Naive thymus-derived CD8-positive, alpha-beta T cell (primary cell): ENCODE measurements at regions not wholly inside any gene's neighbourhood (a gene's known extent, or its start where the extent isn't known, plus 50 kb on each side); places are given as distances from the start of the nearest gene placed in this dataset.
"Not testable (repeated sequence)": the region's sequence is repeated elsewhere in the genome, so short reads cannot be mapped to it uniquely, and the experiment has no call there.

Source experiments
- ATAC-seq, 2 donors: fragments of 150-1000 bp; cut with Tn5 transposase in 1 of 2; sonication (Bioruptor Pico), chemical (Tn5 transposase) in 1 of 2; 1 replicate in 1 of 2; 2 replicates in 1 of 2; pipeline ENCODE4 v1.10.0; 2021; ENCODE audit warnings: mild to moderate bottlenecking in 2 of 2, moderate library complexity in 2 of 2
- POLR2A ChIA-PET: fragments of 350-600 bp; sonication (Branson Sonifier 250); formaldehyde crosslinking; loops from one replicate; lab custom pipeline; 2021; ENCODE audit warnings: antibody characterized with exemption; lab: Charles Lee
- DNase-seq, 10 donors: peaks; one replicate each; pipeline versions ENCODE4 v3.0.0 to v3.0.0-alpha.2; 2020 to 2022
- H3K27ac Mint-ChIP-seq, 10 donors: one replicate each; pipeline ENCODE4 v1.8.0; 2020 to 2022; ENCODE audit warnings: mild to moderate bottlenecking in 10 of 10, mixed read lengths in 10 of 10, moderate library complexity in 4 of 10, inconsistent platforms in 1 of 10
- H3K27me3 Mint-ChIP-seq, 5 donors: one replicate each; pipeline ENCODE4 v1.8.0; 2021 to 2022; ENCODE audit warnings: mixed read lengths in 5 of 5
- H3K36me3 Mint-ChIP-seq, 3 donors: one replicate each; pipeline ENCODE4 v1.8.0; 2020 to 2022; ENCODE audit warnings: mixed read lengths in 3 of 3, mild to moderate bottlenecking in 2 of 3, inconsistent platforms in 1 of 3
- H3K4me1 Mint-ChIP-seq, 4 donors: one replicate each; pipeline ENCODE4 v1.8.0; 2021 to 2022; ENCODE audit warnings: mixed read lengths in 4 of 4
- H3K4me3 Mint-ChIP-seq, 10 donors: one replicate each; pipeline ENCODE4 v1.8.0; 2020 to 2022; ENCODE audit warnings: mild to moderate bottlenecking in 10 of 10, mixed read lengths in 10 of 10, moderate library complexity in 6 of 10, inconsistent platforms in 1 of 10
- H3K9me3 Mint-ChIP-seq, 9 donors: one replicate each; pipeline ENCODE4 v1.8.0; 2020 to 2022; ENCODE audit warnings: mixed read lengths in 9 of 9, mild to moderate bottlenecking in 3 of 9, inconsistent platforms in 1 of 9, moderate library complexity in 1 of 9

DNA sequence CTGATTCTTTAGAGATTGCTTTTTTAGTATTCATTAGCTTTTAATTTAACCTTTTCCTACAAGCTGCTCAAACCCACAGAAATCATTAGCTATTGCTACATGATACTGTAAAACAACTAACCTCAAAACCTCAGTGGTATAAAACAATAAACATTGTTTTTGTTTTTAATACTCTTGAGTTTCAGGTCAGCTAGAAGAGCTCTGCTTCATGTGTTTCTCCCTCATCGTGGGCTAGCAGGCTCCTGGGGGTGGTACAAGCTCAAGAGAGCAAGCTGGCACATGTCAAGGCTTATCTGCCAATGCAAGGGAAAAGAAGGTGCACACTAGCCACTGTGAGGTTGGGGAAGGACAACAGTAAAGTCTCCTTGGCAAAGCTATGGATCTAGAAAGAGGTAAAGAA is 232.9 kb upstream of the PHF14 start:
- peaks cover 3 to 33% (median 8%) of the 10 kb centered on the region in 5 donors for H3K27me3 Mint-ChIP-seq
- POLR2A ChIA-PET = no interaction called here
- peaks cover 0 to 32% (median 12%) of the 10 kb centered on the region in 9 donors for H3K9me3 Mint-ChIP-seq
- H3K4me3 Mint-ChIP-seq = no peak overlapping the region
- peaks cover 0 to 2% (median 0%) of the 10 kb centered on the region in 3 donors for H3K36me3 Mint-ChIP-seq
- H3K27ac Mint-ChIP-seq = no peak overlapping the region
- DNase-seq (no peak), ATAC-seq (no peak)
- H3K4me1 Mint-ChIP-seq = no peaks in the 10 kb centered on the region

DNA sequence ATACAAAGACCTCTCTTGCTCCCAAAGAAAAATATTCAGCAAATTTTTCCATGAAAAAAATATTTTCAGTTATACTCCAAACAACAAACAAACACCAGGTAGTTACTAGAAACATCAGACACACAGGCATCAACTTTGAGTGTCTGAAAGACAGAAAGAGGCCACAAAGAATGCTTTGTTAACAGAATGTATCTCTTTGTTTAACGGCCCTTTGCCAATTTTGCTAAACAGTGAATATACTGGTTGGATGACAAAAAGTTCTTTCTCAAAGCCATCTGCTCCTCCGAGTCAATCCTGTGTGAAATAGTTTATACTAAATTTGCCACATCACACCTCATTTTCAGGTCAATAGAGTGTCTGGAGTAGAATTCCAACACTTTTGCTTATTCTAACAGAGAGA is 216.7 kb upstream of the PHF14 start:
- no peak overlapping the region for H3K4me3 Mint-ChIP-seq
- no peak for DNase-seq
- ATAC-seq = no peak
- peaks cover 0 to 11% (median 0%) of the 10 kb centered on the region in 3 donors for H3K36me3 Mint-ChIP-seq
- no peaks in the 10 kb centered on the region for H3K4me1 Mint-ChIP-seq
- H3K27ac Mint-ChIP-seq = no peak overlapping the region
- POLR2A ChIA-PET = no interaction called here
- peaks cover 9 to 46% (median 27%) of the 10 kb centered on the region in 9 donors for H3K9me3 Mint-ChIP-seq
- H3K27me3 Mint-ChIP-seq = no peaks in the 10 kb centered on the region

DNA sequence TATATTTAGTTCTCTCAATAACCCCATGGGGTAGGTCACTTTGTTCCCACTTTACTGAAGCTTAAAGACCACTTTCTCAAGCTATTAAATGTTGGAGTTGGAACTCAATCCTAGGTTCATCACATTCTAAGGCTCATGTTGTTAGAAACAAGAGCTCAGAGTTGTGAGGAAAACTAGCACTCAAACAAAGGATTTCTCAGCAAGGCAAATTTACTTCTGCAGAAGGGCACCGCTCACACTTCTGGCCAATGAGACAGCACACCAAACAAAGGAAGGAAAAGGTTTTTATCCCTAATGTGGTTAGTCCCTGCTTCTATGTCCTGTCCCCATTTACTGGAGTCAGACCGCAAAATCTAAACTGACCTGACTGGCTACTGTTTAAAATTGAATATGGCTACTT is 214.6 kb upstream of the PHF14 start:
- Mint-ChIP-seq H3K27ac (no peak overlapping the region), H3K36me3 (peaks cover 0 to 11% (median 0%) of the 10 kb centered on the region in 3 donors), H3K9me3 (peaks cover 8 to 45% (median 24%) of the 10 kb centered on the region in 9 donors), H3K4me1 (no peaks in the 10 kb centered on the region), H3K4me3 (no peak overlapping the region), H3K27me3 (no peaks in the 10 kb centered on the region)
- POLR2A ChIA-PET = no interaction called here
- DNase-seq (no peak), ATAC-seq (no peak)

DNA sequence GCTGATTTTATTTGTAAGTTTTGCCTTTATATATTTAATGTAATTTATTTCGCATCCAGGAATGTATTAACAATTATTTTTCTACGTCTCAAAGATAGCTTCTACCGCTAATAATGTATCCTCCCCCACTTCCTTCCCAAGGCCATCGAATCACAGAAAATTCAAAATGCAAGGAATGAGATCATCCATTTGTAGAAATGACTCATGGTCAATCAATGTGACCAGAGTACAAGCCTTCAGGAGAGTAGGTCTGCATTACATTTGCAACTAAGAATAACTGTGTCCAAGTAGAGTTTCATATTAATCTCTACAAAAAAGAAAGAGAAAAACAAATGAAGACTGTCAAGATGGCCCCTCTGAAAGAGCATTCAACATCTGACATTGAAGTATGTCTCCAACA is 205.9 kb upstream of the PHF14 start:
- no peaks in the 10 kb centered on the region for H3K4me1 Mint-ChIP-seq
- DNase-seq (no peak), ATAC-seq (no peak)
- POLR2A ChIA-PET = no interaction called here
- peaks cover 0 to 10% (median 2%) of the 10 kb centered on the region in 5 donors for H3K27me3 Mint-ChIP-seq
- H3K4me3 Mint-ChIP-seq = no peak overlapping the region
- H3K9me3 Mint-ChIP-seq = peaks cover 0 to 3% (median 0%) of the 10 kb centered on the region in 9 donors
- no peaks in the 10 kb centered on the region for H3K36me3 Mint-ChIP-seq
- H3K27ac Mint-ChIP-seq = no peak overlapping the region

DNA sequence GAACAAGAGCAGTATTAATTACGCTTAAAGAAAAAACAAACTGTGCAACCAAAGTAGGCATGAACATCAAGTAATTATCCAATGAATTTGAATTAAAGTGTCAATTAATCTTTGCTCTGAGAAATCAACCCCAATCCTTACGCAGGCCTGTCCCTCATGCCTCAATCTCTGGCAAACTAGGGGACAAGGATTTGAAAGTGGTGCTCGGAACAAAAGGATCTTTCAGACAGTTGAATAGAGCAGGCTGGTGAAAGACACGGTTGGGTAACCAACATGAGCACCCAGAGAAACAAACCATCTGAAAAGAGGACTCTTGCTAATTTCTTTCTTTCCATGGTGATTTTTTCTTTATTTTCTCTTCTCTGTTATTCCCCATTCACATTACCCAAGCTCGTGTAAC is 203.5 kb upstream of the PHF14 start:
- no peak for ATAC-seq
- Mint-ChIP-seq H3K4me3 (no peak overlapping the region), H3K4me1 (no peaks in the 10 kb centered on the region), H3K27me3 (peaks cover 0 to 10% (median 2%) of the 10 kb centered on the region in 5 donors), H3K27ac (no peak overlapping the region), H3K9me3 (peaks cover 0 to 3% (median 0%) of the 10 kb centered on the region in 9 donors), H3K36me3 (no peaks in the 10 kb centered on the region)
- no peak for DNase-seq
- POLR2A ChIA-PET = no interaction called here

DNA sequence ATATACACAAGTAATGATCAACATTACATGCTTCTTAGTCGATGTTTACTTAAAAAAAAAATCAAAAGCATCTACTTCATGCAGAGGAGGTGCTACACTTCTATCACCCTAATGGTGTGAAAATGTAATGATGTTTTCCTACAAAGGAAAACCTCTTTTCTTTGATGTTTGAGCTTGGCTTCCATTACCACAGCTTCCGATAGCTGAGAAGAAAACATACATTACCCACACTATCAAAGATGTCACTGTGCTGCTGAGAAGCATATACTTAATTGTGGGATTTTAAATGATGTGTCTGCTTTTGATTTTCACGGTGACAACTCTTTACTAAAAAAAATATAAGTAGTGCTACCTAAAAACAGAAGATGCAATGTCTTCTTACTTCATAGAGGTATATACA is 200.2 kb upstream of the PHF14 start:
- no peak for DNase-seq
- POLR2A ChIA-PET = no interaction called here
- Mint-ChIP-seq H3K27me3 (peaks cover 0 to 1% (median 0%) of the 10 kb centered on the region in 5 donors), H3K9me3 (peaks cover 0 to under 1% (median 0%) of the 10 kb centered on the region in 9 donors), H3K4me3 (no peak overlapping the region), H3K4me1 (no peaks in the 10 kb centered on the region), H3K27ac (no peak overlapping the region), H3K36me3 (no peaks in the 10 kb centered on the region)
- no peak for ATAC-seq

DNA sequence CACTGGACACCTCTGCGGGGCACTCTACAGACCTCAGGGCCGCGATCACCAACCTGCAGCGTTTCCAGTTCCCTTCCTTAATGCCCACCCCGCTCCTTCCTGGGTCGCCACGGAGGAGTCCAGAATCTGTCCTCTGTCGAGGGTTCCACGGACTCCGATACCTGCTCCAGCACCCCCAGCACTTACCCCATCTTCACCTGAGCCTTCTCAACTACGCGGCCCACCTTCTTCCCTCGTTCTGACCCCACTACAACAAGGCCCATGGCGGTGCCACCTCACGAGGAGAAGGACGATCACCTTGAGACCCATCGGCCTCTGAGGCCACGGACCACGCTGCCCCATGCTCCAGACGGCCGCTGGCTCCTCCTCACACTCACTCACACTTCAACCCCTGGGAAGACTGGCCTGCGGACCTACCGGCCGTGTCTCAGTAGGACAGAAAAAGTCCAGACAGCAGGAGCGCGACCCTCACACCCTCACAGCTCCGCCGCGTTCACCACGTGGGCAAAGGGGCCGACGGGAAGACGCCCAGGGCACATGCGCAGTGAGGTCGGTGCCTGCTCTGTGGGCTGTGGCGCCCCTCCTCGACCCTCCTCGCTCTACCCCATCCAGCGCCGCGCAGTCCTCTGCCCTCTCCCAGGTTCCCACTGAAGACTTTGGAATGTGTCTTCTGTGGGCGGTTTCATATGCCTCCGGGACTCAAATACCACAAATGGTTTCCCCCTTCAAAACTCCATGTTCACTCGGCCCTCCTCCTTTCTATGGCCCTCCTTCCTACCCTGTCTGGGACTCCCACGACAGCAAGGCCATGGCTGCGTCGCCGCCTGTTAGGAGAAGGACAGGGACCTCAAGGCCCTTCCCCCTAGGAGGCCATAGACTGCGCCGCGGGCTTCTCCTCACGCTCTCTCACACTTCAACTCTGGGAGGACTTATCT is 193.9 kb upstream of the PHF14 start:
- no peak for DNase-seq
- POLR2A ChIA-PET = no interaction called here

DNA sequence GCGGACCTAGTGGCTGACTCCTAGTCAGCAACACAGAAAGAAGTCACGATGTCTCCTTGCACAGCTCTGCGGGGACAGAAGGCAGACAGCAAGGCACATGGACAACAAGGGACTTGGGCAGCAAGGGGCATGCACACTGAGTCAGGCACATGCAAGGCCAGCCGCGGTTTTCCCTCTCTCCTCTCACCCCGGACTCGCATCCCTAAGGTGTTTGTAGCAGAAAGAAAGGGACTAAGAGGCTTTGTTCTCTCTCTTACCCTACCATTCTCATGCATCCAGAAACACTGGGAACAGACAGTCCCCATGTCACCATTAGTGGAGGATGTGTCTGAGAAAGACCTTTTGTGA is 193.3 kb upstream of the PHF14 start:
- H3K4me3 Mint-ChIP-seq = no peak overlapping the region
- no peaks in the 10 kb centered on the region for H3K36me3 Mint-ChIP-seq
- peaks cover 0 to 10% (median 0%) of the 10 kb centered on the region in 5 donors for H3K27me3 Mint-ChIP-seq
- H3K9me3 Mint-ChIP-seq = peaks cover 0 to 13% (median 0%) of the 10 kb centered on the region in 9 donors
- no peak for DNase-seq
- H3K27ac Mint-ChIP-seq = no peak overlapping the region
- H3K4me1 Mint-ChIP-seq = peaks cover 0 to 3% (median 0%) of the 10 kb centered on the region in 4 donors
- no peak for ATAC-seq
- POLR2A ChIA-PET = no interaction called here

More for the DNA sequence above, 193.9 kb upstream of the PHF14 start:
- no peak for ATAC-seq
- Mint-ChIP-seq H3K27ac (no peak overlapping the region), H3K9me3 (peaks cover 0 to 13% (median 0%) of the 10 kb centered on the region in 9 donors), H3K4me3 (no peak overlapping the region), H3K4me1 (peaks cover 0 to 3% (median 0%) of the 10 kb centered on the region in 4 donors), H3K36me3 (no peaks in the 10 kb centered on the region), H3K27me3 (peaks cover 0 to 10% (median 0%) of the 10 kb centered on the region in 5 donors)

DNA sequence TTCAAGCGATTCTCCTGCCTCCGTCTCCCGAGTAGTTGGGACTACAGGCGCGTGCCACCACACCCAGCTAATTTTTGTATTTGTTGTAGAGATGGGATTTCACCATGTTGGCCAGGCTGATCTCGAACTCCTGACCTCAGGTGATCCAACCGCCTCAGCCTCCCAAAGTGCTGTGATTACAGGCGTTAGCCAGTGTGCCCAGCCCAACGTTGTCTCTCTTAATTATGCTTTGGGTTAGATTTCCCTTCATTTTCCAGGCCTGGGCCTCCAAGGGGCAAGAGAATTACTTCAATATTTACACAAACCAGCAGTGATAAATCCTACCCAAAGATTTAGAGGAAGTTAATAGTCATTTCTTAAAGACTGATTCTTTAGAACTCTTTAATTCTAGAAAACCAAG is 186.7 kb upstream of the PHF14 start:
- H3K27ac Mint-ChIP-seq, H3K36me3 Mint-ChIP-seq, H3K9me3 Mint-ChIP-seq, H3K4me1 Mint-ChIP-seq, H3K4me3 Mint-ChIP-seq, ATAC-seq, H3K27me3 Mint-ChIP-seq, DNase-seq, POLR2A ChIA-PET: not testable (repeated sequence)

DNA sequence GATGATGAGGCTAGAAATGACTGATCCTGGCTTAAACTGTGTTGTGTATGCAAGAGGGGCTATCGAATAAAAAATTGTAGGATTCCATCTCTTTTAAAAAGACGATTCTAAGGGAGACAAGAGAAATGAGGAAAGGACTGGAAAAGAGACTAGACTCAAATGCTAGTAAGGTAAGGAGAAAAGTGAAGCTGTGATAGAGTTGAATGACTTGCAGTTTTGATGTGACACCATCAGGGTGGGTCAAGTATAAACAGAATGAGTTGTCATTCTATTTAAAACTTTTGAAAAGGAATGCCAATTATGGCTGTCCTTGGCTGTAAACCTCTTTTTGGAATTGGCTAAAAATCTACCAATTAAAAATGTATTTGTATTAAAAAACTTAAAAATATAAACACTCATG is 184.5 kb upstream of the PHF14 start:
- DNase-seq = no peak
- no peaks in the 10 kb centered on the region for H3K36me3 Mint-ChIP-seq
- POLR2A ChIA-PET = no interaction called here
- H3K27ac Mint-ChIP-seq = no peak overlapping the region
- no peak overlapping the region for H3K4me3 Mint-ChIP-seq
- H3K9me3 Mint-ChIP-seq = peaks cover 0 to 2% (median 0%) of the 10 kb centered on the region in 9 donors
- H3K27me3 Mint-ChIP-seq = peaks cover 0 to 4% (median 0%) of the 10 kb centered on the region in 5 donors
- no peaks in the 10 kb centered on the region for H3K4me1 Mint-ChIP-seq
- no peak for ATAC-seq

DNA sequence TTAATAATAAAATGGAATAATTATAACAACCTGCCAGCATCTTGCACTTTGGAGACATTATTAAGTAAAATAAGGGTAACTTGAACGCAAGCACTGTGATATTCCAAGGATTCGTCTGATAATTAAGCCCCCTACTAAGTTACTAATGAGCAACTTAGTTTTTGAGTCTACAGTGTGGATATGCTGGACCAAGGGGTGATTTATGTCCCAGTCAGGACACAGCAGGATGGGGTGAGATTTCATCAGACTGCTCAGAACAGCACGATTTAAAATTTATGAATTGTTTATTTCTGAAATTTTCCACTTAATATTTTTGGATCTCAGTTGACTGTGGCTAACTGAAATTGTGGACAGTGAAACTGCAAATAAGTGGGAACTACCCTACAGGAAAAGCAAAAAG is 182.8 kb upstream of the PHF14 start:
- H3K4me3 Mint-ChIP-seq = no peak overlapping the region
- no peaks in the 10 kb centered on the region for H3K4me1 Mint-ChIP-seq
- H3K27ac Mint-ChIP-seq = no peak overlapping the region
- no peaks in the 10 kb centered on the region for H3K36me3 Mint-ChIP-seq
- H3K9me3 Mint-ChIP-seq = peaks cover 0 to 3% (median 0%) of the 10 kb centered on the region in 9 donors
- POLR2A ChIA-PET = no interaction called here
- no peak for ATAC-seq
- no peak for DNase-seq
- H3K27me3 Mint-ChIP-seq = peaks cover 0 to 7% (median 3%) of the 10 kb centered on the region in 5 donors

DNA sequence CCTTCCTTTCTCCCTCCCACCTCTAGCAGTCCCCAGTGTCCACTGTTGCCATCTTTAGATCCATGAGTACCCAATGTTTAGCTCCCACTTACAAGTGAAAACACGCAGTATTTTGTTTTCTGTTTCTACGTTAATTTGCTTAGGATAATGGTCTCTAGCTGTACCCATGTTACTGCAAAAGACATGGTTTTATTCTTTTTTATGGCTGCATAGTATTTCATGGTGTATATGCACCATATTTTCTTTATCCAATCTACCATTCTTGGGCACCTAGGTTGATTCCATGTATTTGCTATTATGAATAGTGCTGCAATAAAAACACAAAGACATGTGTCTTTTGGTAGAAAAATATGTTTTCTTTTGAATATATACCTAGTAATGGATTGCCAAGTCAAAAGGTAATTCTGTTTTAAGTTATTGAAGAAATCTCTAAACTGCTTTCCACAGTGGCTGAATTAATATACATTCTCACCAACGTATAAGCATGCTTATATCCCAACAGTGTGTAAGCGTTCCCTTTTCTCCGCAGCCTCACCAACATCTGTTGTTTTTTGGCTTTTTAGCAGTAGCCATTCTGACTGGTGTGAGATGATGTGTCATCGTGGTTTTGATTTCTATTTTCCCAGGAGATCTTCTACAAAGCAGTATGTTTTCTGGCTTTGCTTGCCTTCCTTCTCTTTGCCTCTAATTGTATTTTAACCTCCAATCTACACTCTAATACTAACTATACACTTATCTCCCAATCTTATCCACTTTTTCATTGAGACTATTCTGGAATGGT is 179.5 kb upstream of the PHF14 start:
- Mint-ChIP-seq H3K27ac (no peak overlapping the region), H3K4me1 (no peaks in the 10 kb centered on the region), H3K27me3 (peaks cover 2 to 8% (median 4%) of the 10 kb centered on the region in 5 donors), H3K9me3 (peaks cover 0 to 6% (median 0%) of the 10 kb centered on the region in 9 donors), H3K4me3 (no peak overlapping the region), H3K36me3 (no peaks in the 10 kb centered on the region)
- DNase-seq (no peak), ATAC-seq (no peak)
- POLR2A ChIA-PET = no interaction called here

DNA sequence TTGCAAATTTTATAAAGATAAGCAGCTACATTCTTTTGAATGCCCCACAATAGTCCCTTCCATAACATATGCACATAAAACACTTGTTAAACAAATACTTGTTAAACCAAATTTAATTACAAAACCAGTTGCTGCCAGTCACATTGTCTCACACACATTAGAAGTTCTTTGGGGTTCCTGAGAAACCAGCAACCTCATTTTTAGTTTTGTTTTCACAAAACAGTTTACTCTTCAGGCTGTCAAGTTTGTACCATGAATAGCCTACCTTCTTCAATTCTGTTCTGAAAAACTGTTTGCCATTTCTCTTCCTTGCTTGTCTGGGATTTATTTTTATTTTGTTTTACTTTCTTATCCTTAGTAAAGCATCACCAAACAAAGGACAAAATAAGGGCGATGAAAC is 176.5 kb upstream of the PHF14 start:
- H3K4me1 Mint-ChIP-seq = no peaks in the 10 kb centered on the region
- DNase-seq (no peak), ATAC-seq (no peak)
- no peak overlapping the region for H3K4me3 Mint-ChIP-seq
- no peak overlapping the region for H3K27ac Mint-ChIP-seq
- H3K27me3 Mint-ChIP-seq = peaks cover 2 to 8% (median 4%) of the 10 kb centered on the region in 5 donors
- H3K9me3 Mint-ChIP-seq = peaks cover 0 to 6% (median 0%) of the 10 kb centered on the region in 9 donors
- POLR2A ChIA-PET = no interaction called here
- no peaks in the 10 kb centered on the region for H3K36me3 Mint-ChIP-seq
